Suprapubic skin (tissue), 3 donors: ENCODE measurements at regions not wholly inside any gene's neighbourhood (a gene's known extent, or its start where the extent isn't known, plus 50 kb on each side); places are given as distances from the start of the nearest gene placed in this dataset.

Experiments
- POLR2A ChIP-seq, 2 donors: fragments of 450-650 bp; IDR thresholded peaks; one replicate each; pipeline ENCODE4 v1.6.1; 2017; ENCODE audit warnings: antibody characterized with exemption in 2 of 2, mild to moderate bottlenecking in 2 of 2, moderate library complexity in 2 of 2
- TF ChIP-seq, protein P1 (sequence below), 2 donors: fragments of 200-600 bp in 1 of 2; fragments of 450-650 bp in 1 of 2; sonication (generic) in 1 of 2; IDR thresholded peaks; one replicate each; pipeline ENCODE4 v1.5.1; 2016 to 2019; ENCODE audit warnings: antibody characterized with exemption in 2 of 2, mild to moderate bottlenecking in 1 of 2, moderate library complexity in 1 of 2

DNA sequence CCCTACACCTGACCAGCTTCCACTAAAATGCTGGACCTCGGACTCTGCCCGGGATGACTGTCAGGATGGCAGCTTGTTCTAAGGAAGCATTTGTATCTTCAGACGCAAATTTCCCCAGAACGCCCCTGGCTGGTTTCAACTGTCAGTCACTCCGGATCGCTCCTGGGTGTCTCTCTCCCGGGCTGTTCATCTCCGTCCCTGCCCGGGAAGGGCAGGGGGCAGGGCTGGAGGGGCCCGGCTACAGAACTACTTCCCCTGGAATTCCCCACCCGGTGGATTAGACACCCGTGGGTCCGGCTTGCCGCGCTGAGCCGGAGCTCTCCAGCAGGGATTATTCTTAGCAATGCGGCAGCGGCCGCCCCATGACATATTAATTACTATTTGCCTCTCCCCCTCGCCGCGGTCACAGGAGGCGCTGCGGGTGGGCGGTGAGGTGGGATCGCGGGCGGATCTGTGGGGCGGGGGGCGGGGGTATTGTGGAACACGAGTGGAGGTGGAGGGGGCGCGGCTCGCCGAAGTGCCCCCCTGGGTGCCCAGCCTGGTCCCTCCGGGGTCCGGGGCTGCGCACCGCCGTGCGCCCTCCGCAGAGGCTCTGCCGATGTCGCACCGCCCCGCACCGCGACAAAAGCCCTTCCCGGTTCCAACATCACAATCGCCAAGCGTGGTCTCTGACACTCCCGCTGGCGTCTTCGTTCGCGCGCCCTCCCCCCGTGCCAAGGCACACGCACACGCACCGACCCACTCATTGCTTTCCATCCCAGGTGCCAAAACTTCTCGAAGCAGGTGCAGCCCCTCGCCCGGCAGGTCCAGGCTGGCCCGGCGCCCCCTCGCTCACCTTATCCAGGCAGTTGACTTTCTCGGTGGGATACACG, 276.1 kb upstream of the NEBL start:
- TF ChIP-seq POLR2A (IDR thresholded peaks at IDR 0.05) = no peak
- TF ChIP-seq, protein P1, sequence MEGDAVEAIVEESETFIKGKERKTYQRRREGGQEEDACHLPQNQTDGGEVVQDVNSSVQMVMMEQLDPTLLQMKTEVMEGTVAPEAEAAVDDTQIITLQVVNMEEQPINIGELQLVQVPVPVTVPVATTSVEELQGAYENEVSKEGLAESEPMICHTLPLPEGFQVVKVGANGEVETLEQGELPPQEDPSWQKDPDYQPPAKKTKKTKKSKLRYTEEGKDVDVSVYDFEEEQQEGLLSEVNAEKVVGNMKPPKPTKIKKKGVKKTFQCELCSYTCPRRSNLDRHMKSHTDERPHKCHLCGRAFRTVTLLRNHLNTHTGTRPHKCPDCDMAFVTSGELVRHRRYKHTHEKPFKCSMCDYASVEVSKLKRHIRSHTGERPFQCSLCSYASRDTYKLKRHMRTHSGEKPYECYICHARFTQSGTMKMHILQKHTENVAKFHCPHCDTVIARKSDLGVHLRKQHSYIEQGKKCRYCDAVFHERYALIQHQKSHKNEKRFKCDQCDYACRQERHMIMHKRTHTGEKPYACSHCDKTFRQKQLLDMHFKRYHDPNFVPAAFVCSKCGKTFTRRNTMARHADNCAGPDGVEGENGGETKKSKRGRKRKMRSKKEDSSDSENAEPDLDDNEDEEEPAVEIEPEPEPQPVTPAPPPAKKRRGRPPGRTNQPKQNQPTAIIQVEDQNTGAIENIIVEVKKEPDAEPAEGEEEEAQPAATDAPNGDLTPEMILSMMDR (IDR thresholded peaks at IDR 0.05) = no peak
